ENCODE measurements at regions not wholly inside any gene's neighbourhood (a gene's known extent, or its start where the extent isn't known, plus 50 kb on each side); places are given as distances from the start of the nearest gene placed in this dataset.

DNA sequence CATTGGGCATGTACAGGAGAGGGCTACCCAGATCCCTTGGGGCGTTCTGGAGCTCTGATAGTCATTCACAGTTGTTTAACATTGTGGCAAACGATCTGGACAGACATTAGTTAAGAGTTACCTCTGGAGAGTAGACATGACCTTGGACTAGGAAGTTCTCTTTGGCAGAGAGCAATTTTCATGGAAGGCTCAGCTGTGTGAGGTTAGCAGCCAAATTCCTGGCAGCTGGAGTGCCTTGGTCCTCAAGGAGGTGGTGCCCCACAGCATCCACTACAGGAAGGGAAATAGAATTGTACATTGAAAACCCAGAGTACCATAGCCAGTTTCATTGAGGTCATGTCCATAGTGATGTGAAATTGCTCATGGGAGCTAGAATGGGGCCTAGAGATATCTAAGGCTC, 82.8 kb downstream of the BLID start:
- no peak for TF ChIP-seq POLR2AphosphoS5 (IDR thresholded peaks at IDR 0.05; ENCODE audit: insufficient read depth in 1 of 2, low read depth in 1 of 2)
- no peak for TF ChIP-seq POLR2A (IDR thresholded peaks at IDR 0.05)
- TF ChIP-seq, protein P1, sequence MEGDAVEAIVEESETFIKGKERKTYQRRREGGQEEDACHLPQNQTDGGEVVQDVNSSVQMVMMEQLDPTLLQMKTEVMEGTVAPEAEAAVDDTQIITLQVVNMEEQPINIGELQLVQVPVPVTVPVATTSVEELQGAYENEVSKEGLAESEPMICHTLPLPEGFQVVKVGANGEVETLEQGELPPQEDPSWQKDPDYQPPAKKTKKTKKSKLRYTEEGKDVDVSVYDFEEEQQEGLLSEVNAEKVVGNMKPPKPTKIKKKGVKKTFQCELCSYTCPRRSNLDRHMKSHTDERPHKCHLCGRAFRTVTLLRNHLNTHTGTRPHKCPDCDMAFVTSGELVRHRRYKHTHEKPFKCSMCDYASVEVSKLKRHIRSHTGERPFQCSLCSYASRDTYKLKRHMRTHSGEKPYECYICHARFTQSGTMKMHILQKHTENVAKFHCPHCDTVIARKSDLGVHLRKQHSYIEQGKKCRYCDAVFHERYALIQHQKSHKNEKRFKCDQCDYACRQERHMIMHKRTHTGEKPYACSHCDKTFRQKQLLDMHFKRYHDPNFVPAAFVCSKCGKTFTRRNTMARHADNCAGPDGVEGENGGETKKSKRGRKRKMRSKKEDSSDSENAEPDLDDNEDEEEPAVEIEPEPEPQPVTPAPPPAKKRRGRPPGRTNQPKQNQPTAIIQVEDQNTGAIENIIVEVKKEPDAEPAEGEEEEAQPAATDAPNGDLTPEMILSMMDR (IDR thresholded peaks at IDR 0.05) = no peak
- Histone ChIP-seq H3K9me3 (no peaks in the 10 kb centered on the region), H3K27ac (no peak overlapping the region), H3K4me1 (no peaks in the 10 kb centered on the region), H3K36me3 (no peaks in the 10 kb centered on the region), H3K4me3 (no peak overlapping the region), H3K27me3 (no peaks in the 10 kb centered on the region)
- DNase-seq (ENCODE audit: extremely low spot score in 2 of 2) = no peak
- intact Hi-C loops (cut with DNase I) = loop anchor here (10.0 kb wide), 1 partner anchor 172 kb away; no protein-coding TSS in a partner anchor

DNA sequence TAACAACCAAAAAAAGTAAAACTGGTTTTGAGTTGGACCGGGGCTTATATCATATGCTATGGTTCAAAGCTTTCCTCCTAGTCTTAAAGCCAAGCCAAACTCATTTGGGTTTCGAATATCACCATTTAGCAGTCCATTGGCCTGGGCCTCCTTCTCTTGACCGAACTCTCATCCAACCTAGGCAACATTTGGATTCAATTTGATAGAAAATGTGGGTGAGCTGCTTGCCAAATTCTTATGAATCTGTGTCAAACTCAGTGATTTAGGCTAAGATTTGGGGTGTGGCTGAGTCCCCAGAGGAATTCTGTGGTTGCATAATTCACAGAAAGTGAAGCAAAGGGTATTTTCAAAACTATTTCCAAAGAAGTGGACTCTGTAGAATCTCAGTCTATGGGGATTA, 83.7 kb downstream of the BLID start:
- H3K9me3 ChIP-seq = no peaks in the 10 kb centered on the region
- H3K4me1 ChIP-seq = no peaks in the 10 kb centered on the region
- no peak for DNase-seq (ENCODE audit: extremely low spot score in 2 of 2)
- no peak overlapping the region for H3K4me3 ChIP-seq
- no peaks in the 10 kb centered on the region for H3K27me3 ChIP-seq
- intact Hi-C loops (cut with DNase I) = loop anchor here (10.0 kb wide), 1 partner anchor 172 kb away; no protein-coding TSS in a partner anchor
- no peak overlapping the region for H3K27ac ChIP-seq
- no peaks in the 10 kb centered on the region for H3K36me3 ChIP-seq
- no peak for TF ChIP-seq POLR2AphosphoS5 (IDR thresholded peaks at IDR 0.05; ENCODE audit: insufficient read depth in 1 of 2, low read depth in 1 of 2)
- no peak for TF ChIP-seq POLR2A (IDR thresholded peaks at IDR 0.05)
- TF ChIP-seq, protein P1 (IDR thresholded peaks at IDR 0.05) = no peak

DNA sequence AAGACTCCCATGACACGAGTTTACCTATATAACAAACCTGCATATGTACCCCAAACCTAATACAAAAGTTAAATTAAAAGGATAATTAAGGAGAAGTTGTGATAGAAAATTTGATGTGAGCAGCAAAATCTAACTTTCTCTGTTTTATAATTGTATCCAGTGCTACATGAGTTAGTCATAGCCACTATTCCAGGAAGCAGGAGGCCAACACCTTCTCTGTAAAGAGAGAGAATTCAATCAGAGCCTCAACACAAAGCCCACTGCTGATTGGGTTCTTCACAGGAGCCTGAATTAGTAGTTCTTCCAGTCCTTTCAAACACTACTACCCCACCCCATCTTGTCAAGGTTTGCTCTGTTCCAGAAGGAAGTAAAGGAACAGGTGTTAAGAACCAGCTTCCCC, 84.2 kb downstream of the BLID start:
- no peaks in the 10 kb centered on the region for H3K9me3 ChIP-seq
- no peaks in the 10 kb centered on the region for H3K36me3 ChIP-seq
- no peak overlapping the region for H3K27ac ChIP-seq
- H3K4me3 ChIP-seq = no peak overlapping the region
- H3K27me3 ChIP-seq = no peaks in the 10 kb centered on the region
- no peaks in the 10 kb centered on the region for H3K4me1 ChIP-seq
- TF ChIP-seq, protein P1 (IDR thresholded peaks at IDR 0.05) = no peak
- TF ChIP-seq POLR2A (IDR thresholded peaks at IDR 0.05) = no peak
- DNase-seq (ENCODE audit: extremely low spot score in 2 of 2) = no peak
- intact Hi-C loops (cut with DNase I) = loop anchor here (10.0 kb wide), 1 partner anchor 173 kb away; no protein-coding TSS in a partner anchor

DNA sequence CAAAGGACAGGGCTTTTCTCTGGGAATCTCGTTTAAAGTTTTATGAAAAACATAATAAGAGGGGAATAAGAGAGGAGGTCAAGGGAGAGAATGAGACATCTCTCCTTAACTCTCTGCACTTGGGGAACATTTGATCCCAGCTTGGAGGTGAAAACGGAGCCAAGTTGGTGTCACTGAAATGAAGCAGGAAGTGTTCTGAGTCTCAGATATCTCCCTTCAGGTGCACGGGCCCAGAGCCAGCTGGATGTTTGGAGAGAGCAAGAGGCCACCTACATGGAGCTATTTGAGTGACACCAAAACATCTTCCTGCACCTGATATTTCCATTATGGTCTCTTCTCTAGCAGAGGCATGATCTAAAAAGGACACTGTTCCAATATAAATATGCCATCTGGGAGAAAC, 85.7 kb downstream of the BLID start:
- intact Hi-C loops (cut with DNase I) = loop anchor here (10.0 kb wide), 1 partner anchor 175 kb away; no protein-coding TSS in a partner anchor
- Histone ChIP-seq H3K27ac (no peak overlapping the region), H3K36me3 (no peaks in the 10 kb centered on the region), H3K27me3 (no peaks in the 10 kb centered on the region), H3K4me1 (no peaks in the 10 kb centered on the region), H3K4me3 (no peak overlapping the region), H3K9me3 (no peaks in the 10 kb centered on the region)
- TF ChIP-seq POLR2A (IDR thresholded peaks at IDR 0.05) (no peak), POLR2AphosphoS5 (IDR thresholded peaks at IDR 0.05; ENCODE audit: insufficient read depth in 1 of 2, low read depth in 1 of 2) (no peak)
- TF ChIP-seq, protein P1 (IDR thresholded peaks at IDR 0.05) = no peak
- DNase-seq (ENCODE audit: extremely low spot score in 2 of 2) = no peak

DNA sequence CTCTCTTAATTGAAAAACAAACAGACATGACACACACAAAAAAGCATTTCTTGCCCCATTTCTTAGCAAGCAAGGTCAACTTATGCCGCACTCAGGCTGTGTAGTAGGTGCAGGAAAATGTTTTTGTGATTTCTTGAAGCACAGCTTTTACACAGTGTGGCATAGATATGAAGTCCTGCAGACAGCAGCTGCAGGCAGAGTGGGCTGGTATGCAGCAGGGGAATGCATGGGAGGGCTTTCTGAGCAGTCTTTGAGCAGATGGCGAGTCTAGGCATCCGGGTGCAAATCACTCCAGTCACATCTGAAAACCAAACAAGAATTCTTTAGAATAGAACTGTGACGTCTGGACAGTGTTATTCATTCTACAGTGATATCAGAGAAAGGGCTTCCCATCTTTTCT, 87.5 kb downstream of the BLID start:
- TF ChIP-seq POLR2A (IDR thresholded peaks at IDR 0.05) (no peak), POLR2AphosphoS5 (IDR thresholded peaks at IDR 0.05; ENCODE audit: insufficient read depth in 1 of 2, low read depth in 1 of 2) (no peak)
- TF ChIP-seq, protein P1 (IDR thresholded peaks at IDR 0.05) = no peak
- intact Hi-C loops (cut with DNase I) = loop anchor here (5.0 kb wide), 1 partner anchor 1631 kb away; no protein-coding TSS in a partner anchor

More for the DNA sequence above, 87.5 kb downstream of the BLID start:
- no peak for DNase-seq (ENCODE audit: extremely low spot score in 2 of 2)
- Histone ChIP-seq H3K4me3 (no peak overlapping the region), H3K9me3 (no peaks in the 10 kb centered on the region), H3K36me3 (no peaks in the 10 kb centered on the region), H3K27ac (no peak overlapping the region), H3K4me1 (no peaks in the 10 kb centered on the region), H3K27me3 (no peaks in the 10 kb centered on the region)

Measured in vagina (tissue), 2 donors.